Middle frontal gyrus (tissue), 1 donor: ENCODE measurements at regions not wholly inside any gene's neighbourhood (a gene's known extent, or its start where the extent isn't known, plus 50 kb on each side); places are given as distances from the start of the nearest gene placed in this dataset.
"Not testable (repeated sequence)": the region's sequence is repeated elsewhere in the genome, so short reads cannot be mapped to it uniquely, and the experiment has no call there.

Source experiments
- DNase-seq: peaks from one replicate; pipeline ENCODE4 v3.0.0-alpha.2; 2015; ENCODE audit warnings: low spot score; ENCODE audit errors: extremely low spot score

DNA sequence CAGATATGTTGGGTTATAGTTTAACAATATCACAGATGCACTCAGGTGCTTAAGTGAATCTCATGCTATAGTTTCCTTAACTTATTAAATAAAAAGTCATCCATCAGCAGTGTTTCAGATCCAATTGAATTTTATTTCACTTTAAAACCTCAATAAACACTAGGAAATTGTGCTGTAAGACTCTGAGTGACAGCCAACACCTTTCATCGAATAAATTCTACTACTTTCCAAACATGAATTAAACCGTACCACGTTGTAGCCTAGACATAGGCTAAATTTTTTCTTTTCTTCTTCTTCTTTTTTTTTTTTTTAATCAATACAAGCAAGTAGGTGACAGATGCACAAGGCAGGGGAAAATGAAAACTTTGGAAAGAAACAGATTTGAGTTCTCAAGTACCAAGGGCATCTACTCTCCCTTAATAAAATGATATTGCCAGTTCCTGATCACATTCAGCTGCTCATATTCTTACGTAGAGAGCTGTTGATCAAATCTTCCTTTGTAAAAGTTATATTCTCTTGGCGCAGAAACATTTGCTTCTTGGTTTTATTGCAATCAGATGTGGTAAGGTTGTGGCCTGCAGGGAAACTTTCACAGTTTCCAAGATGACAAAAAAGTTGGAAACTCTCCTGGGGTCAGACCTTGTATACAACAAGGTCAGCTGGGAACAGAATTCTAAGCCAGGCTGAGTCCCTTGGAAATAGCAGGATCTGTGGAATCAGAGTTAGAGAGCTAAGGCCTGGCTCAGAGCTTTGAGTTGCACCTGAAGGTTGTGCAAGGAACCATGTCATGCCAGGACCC lies 147.7 kb downstream of the CD47 start:
- DNase-seq, result no peak

DNA sequence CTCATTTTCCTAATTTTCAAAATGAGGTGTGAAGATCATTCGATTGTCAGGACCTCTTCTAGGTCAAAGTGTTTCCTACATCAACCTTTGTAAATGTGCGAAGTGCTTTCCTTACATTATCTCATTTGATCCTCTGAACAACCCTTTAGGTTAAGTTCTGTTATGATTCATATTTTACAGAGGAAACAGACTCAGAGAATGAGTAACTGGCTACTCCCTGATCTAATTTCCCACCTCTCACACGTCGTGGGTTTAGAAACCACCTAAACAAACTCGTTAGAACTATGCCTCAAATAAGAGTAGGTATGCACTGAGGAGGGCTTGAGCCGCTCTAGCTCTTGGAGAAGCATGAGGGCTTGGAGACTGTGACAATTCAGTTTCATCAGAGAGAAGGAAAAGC lies 148.6 kb downstream of the CD47 start:
- DNase-seq, result no peak

DNA sequence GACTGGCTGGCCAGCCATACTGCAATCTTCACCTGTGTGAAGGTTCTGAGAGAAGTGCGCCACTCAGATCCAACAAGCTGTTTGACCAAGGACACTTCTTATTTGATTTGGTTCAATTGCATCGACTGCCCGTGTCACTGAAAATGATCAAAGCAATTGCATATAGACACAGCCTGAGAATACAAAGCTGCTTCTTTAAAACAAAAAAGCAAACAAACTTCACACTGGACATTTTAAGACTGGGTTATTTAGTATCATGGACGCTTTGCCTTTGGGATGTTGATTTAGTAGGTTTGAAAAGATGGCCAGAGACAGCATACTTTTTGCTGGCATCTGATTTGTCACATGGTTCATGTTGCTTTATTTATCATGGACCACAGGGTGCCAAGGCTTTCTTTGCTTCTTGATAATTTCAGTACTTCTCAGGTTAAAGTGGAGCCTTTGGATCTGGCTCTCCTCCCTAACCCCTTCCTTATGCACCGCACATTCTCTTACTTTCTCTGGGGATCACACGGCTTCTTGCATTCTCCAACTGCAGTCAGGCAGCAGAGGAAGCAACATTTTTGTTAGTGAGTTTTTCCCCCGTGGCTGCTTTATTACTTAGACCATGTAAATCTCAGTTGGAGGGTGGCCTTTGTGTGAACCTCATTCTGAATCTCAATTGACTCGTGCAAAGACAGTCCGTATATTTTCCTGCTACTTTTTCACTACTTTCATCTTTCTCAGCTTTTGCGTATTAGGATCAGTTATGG lies 151.0 kb downstream of the CD47 start:
- DNase-seq, result no peak

DNA sequence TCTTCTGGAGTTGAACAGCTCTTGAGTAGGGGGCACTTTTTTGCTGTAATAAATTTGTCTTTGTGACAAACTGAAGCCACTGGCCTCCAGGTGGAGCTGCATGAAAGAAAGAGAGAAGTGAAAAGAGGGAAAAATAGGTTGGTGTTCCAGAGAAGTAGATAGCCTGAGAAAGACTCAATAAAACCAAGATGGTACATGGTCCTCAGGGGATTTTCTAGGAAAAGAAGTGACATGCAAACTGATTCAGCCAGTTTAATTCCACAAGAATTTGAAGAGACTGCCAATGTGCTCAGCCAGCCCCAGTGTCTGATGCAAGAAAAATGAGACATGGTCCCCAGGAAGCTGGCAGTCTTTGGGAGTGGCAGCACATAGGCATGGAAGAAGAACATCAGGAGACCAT lies 152.7 kb downstream of the CD47 start:
- DNase-seq, result no peak

DNA sequence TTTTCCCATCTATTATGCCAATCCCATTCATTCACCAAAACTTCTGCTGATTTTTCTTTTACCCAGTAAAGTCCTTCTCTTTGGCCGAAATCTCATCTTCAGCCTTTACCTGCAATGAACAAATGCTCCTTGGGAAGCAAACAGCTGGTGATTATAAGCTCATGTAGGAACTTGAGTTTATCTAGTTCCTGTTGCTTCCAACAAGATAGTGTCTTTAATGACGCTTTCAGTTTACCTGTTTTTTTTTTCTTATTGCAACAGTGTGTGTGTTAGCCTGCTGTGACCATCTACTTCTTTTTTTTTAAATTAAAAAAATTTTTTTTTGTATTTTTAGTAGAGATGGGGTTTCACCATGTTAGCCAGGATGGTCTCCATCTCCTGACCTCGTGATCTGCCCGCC lies 156.0 kb downstream of the CD47 start:
- DNase-seq, result no peak

DNA sequence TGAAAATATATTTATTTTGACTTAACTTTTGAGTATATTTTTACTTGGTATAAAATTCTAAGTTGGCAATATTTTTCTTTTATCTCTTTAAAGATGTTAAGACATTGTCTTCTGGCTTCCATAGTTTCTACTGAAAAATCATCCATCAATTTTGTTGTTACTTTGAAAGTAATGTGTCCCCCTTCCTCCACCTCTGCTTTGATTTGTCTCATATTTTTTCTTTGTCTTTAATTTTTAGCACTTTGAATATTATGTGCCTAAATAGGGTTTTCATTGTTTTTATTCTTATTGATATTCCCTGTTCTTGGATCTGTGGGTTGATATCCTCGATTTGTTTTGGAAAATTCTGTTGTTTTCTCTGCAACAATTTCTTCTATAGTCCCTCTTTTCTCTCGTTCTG lies 157.4 kb downstream of the CD47 start:
- DNase-seq, result no peak

DNA sequence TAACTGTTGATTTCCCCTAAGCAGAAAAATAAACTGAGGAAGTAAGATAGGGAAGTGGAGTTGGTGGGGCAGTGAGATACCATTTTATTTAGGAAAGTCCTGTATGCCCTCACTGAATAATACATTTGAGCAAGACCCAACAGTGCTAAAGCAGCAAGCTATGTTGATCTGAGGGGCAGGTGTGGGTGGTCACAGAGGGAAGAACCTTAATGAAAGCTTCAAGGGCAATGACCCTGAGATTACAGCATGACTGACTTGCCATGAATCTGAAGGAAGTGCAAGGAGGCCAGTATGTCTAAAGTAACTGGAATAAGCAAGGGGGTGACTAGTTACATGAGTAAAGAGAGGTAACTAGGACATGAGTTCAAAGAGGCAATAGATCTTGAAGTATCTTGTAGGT lies 159.5 kb downstream of the CD47 start:
- no peak for DNase-seq

DNA sequence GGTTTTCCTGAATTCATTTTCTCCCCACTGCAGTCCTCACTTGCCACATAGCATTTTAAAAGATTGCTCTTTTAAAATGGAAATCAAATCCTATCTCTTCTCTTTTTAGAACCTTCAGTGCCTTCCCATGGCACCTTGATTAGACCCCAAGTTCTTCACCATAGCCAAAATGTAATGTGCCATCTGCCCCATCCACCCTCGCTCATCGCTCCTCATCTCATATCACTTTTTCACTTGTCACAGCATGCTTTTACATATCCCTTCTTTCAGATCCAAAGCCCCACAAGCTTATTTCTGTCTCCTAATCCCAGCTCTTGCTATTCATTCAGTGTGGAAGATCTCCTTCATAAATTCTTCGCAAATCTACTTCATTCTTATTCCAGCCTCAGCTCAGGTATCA lies 161.7 kb downstream of the CD47 start:
- no peak for DNase-seq

DNA sequence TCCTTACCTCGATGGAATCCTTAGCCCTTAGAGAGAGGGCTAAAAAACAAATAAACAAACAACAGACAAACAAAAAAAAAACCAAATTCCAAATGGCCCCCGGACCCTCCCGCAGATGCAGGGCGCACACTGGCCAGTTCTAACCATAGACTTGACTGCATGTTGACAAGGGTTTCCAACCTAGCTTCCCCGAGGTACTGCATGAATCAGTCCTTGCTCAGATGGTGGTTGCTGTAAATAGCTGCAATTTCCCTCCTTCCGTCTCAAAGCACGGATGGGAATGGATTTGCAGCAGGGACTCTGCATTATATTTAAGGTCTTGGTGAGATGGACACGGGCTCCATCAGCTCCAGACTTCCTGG lies 162.8 kb downstream of the CD47 start:
- no peak for DNase-seq

DNA sequence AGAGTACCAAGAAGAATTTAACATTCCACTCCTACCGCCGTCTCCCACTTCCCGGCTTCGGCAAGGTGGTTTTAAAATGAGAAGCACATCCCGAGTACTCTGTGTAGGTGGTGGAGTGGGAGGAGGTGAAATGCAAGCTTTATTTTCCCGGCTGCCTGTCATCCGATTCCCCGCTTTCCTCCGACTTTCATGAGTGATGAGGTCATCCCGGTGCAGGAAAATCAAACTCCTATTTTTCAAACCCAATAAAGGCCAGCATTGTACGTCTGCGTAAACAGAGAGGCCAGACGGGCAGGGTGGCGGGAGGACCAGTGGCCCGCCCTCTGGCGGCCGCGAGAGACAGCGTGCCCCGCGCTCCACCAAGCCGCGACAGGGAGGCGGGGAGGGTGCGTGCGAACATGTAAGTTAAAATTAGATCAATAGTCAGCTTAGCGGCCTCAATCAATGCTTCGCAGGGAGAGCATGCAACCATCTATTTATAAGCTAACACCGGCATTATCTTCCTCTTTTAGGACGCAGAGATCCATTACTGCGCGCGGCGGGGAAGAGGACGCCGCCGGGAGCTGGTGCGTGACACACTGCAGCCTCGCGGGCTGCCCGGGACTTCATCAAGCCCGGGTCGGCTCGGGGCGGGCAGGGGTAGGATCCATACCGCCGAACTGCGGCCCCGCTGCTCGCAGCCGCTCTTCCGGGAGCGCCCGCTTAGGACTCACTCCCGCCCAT lies 163.3 kb downstream of the CD47 start:
- DNase-seq, result peak; percentile 49

DNA sequence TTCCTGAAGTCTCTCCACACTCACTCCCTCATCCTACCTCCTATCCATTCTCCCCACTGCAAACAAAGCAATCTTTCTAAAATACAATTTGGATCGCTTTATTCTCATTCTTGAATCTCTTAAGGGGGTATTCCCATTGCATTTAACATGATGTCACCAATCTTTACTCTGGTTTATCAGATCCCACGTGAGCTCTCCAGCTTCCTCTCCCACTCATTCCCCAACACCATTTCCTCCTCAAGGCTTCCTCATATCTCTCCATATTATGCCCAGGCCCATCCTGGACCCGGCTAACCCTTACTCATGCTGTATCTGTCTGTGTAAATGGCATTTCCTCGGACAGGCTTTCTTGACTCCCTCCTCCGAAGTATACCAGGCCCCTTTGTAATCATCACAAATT lies 165.0 kb downstream of the CD47 start:
- DNase-seq, result no peak

DNA sequence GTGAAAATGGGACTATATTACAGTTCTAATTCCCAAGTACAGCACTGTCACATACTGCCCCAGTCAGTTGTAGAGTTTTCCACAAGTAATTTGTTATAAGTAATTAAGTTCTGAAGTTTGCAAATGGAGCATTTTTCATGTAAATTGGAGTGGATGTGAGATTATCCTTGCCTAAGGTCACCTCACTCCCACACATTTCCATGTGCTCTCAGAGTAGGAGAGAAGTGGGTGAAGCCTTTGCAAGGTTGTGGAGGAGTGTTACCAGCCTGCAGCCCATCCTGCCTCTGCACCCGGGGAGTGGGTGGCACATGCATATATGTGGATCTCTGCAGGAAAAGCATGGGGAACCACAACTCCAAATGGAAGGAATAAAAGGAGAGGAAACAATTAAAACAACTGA lies 169.8 kb downstream of the CD47 start:
- no peak for DNase-seq

DNA sequence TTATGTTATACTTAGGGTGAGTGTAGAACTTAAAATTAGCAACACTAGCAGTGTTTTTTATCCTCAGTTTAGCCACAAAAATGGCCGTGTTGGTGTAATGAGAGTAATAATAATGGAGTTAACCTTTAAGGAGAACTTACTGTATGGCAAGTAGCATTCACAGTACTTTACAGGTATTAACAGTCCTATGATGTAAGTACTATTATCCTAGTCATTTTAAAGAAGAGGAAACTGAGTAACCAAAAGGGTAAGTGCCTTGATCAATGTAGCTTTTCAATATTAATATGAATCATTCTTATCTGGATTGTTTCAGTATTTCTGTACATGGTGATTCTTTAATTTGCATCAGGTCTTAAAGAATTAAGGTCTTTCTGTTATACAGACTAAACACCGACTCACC lies 170.3 kb downstream of the CD47 start:
- DNase-seq, result no peak

DNA sequence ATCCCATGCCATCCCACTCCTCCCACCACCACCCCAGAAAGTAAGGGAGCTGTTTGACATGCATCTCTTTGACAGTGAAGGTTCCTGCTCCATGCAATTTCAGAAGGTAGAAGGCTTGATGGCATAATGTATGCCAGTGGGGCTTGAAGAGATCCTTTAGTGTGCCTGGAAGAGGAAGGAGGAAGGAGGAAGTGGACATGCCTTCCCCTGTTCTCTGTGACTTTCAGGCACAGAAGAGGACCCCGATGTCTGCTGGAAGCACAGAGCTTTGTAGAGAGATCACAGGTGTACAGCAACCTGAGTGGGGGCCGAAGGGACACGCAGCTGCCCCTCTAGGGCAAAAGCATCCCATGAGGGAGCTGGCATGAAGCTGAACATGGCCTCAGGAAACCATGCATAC lies 171.6 kb downstream of the CD47 start:
- no peak for DNase-seq

DNA sequence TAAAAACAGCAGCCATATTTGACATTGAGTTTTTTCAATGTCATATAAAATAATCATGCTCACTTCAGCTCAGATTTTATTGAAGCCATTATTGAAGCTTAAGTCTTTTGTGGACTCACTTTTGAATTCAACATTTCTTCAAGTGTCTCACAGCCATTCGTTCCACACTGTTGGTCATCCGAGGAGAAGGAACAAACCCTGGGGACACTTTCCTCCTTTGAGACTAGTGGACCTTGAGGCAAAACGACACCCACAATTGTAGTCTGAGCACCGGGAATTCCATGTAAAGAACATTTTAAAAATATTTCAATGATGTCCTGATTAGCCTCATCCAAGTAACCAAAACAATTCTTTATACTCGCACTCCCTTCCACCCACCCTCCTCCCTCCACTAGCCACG lies 174.7 kb downstream of the CD47 start:
- no peak for DNase-seq

DNA sequence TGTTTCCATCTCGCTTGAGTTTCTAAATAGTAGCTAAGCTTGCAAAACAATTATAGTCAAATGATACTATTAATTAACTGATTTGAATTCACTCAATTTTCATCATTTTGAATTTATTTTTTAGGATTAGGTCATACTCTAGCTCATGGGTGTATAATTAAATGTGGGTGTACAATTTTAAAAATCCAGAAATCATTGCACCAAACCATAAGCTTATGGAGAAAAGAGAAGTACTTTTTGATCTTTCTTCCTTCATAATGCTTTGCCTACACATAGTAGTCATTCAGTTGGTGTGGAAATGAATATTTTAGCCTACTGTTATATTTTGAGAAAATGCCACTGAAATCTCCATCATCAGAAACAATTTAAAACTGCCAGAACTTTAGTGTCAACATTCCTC lies 175.1 kb downstream of the CD47 start:
- DNase-seq, result no peak

DNA sequence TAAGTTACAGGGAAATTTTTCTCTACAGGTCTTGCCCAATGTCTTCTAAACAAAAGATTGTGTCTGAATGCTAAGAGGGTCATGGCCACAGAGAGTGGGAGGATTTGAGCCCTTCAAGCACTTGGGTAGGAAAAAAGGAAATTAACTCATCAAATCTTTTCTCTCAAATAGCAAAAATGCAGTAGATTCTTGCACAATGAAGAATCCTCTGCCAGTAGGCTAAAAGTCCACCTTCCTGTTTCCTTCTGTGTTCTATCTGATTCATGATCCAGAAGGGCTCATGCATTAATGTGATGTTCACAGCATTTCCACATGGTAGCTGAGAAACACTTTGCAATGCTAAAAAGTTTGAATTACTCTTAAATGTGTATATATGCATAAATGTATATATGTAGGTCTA lies 177.1 kb downstream of the CD47 start:
- DNase-seq, result no peak

DNA sequence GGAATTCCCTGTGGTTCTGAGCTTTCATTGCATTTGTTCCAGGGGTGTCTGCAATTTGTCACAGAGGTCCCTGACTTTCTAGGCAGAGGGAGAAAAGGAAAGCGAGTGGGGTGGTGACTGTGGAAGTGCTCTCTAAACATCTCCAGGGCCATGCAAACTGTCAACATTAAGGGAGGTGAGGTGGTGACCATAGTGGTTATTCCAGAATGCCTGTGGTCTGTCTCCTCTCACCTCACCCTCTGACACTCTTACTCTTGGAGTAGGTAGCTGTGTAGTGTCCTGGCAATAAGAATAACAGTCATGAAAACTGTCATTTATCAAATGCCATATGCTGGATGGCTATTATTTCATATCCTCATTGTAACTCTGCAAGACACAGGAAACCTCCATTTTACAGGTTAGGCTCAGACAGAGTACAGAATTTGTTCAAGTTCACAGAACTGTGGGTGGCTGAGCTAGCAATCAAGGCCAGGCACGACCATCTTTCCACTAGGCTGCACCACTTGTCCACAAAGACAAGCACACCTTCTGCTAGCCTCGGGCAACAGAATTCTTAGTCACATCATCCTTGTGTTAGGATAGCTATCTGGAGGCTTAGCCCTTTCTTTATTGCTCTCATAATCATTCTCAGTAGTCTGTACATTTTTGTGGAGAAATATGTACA lies 179.4 kb downstream of the CD47 start:
- DNase-seq, result no peak

DNA sequence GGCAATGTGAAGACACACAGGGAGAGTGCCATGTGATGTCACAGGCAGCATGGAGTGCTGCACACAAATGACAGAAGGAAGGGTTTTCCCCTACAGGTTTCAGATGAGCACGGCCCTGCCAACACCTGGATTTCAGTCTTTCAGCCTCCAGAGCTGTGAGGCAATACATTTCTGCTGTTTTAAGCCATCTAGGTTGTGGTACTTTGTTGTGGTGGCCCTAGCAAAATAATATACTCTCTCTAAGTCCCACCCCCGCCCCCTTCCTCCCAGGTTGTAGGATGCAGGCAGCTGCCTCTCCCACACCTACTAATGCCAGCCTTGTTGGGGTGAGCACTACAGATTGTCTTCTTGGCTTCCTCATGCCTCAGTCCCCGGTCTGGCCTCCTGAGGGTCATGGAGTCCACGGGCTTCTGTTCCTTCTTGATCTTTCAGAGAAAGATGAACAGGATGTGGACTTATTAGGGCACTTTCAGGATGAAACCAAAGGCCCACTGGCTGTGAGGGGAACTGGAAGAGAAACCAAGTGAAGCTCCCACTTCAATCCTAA lies 180.0 kb downstream of the CD47 start:
- no peak for DNase-seq

DNA sequence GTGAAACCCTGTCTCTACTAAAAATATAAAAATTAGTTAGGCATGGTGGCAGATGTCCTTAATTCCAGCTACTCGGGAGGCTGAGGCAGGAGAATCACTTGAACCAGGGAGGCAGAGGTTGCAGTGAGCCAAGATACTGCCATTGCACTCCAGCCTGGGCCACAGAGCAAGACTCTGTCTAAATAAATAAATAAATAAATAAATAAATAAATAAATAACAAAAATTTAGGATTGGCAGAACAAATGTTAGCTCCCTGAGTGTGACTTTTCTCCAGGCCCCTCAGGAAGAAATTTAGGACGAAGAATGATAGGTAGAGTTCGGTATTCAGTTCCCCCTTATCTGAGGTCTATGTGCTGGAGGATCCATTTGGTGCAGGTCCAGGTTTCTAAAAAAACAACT lies 181.2 kb downstream of the CD47 start:
- DNase-seq, result not testable (repeated sequence)

DNA sequence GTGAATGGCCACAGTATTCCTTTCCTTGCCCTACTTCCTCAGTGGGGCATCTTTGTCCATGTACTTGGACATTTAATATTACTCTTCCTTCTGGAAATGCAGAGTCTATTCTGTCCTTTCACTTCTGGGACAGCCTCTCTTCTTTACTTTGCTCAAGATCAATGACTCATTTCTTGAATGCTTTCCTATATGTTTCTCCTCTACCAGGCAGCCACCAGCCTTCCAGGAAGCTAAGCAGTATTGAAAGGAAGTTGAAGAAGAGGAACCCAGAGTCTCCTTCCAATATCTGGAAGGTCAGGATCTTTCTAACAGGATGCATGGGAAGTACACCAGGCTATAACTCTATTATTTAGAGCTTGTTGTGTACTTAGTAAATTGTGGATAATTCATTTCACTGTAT lies 182.8 kb downstream of the CD47 start:
- no peak for DNase-seq
